ENCODE measurements at regions not wholly inside any gene's neighbourhood (a gene's known extent, or its start where the extent isn't known, plus 50 kb on each side); places are given as distances from the start of the nearest gene placed in this dataset.

- H3K4me1 ChIP-seq: no peaks in the 10 kb centered on the region
- H3K4me3 ChIP-seq: no peak overlapping the region
- intact Hi-C loops (cut with DNase I): no loop called here
- H3K27ac ChIP-seq: no peak overlapping the region
- no peak for ATAC-seq
- no peak for DNase-seq
- no peaks in the 10 kb centered on the region for H3K36me3 ChIP-seq
- TF ChIP-seq CTCF (IDR thresholded peaks at IDR 0.05): no peak
- H3K9me3 ChIP-seq: no peaks in the 10 kb centered on the region
- H3K27me3 ChIP-seq: no peaks in the 10 kb centered on the region
Observed at GRCh38 chr2:125925891-125926546, 729.9 kb upstream of the GYPC start.

DNA sequence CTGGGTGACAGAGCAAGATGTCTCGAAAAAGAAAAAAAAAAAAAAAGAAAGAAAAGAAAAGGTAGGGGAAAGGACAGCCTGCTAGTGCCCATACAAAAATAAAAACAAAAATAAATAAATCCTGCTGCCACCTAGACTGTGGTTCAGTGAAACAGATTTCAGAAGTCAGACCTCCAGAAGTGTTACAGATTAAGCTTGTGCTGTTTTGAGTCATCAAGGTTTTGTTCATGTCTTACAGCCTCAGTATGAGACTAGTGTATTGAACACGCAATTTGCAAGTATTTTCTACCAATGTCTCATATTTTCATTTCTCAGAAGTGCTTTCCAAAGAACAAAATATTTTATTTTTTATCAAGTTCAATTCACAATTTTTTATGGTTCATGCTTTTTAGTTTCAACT is 720.4 kb upstream of the GYPC start:
- Histone ChIP-seq H3K36me3 (no peaks in the 10 kb centered on the region), H3K27me3 (no peaks in the 10 kb centered on the region), H3K27ac (no peak overlapping the region), H3K4me1 (no peaks in the 10 kb centered on the region), H3K9me3 (no peaks in the 10 kb centered on the region), H3K4me3 (no peak overlapping the region)
- TF ChIP-seq CTCF (IDR thresholded peaks at IDR 0.05): no peak
- intact Hi-C loops (cut with DNase I): no loop called here
- ATAC-seq (no peak), DNase-seq (no peak)

DNA sequence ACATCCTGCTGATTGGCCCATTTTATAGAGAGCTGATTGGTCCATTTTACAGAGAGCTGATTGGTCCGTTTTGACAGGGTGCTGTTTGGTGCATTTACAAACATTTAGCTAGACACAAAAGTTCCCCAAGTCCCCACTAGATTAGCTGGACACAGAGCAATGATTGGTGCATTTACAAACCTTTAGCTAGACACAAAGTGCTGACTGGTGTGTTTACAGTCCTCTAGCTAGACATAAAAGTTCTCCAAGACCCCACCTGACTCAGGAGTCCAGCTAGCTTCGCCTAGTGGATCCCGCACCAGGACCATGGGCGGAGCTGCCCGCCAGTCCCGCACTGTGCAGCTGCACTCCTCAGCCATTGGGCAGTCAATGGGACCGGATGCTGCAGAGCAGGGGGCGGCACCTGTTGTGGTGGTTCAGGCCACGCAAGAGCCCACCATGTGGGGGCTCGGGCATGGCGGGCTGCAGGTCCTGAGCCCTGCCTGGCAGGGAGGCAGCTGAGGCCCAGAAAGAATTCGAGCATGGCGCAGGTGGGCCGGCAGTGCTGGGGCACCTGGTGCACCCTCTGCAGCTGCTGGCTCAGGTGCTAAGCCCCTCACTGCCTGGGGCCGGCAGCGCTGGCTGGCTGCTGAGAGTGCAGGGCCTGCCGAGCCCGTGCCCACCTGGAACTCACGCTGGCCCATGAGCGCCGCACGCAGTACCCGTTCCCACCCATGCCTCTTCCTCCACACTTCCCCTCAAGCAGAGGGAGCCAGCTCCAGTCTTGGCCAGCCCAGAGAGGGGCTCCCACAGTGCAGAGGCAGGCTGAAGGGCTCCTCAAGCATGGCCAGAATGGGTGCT is 713.2 kb upstream of the GYPC start:
- ATAC-seq: peak; percentile 41
- intact Hi-C loops (cut with DNase I): no loop called here
- no peaks in the 10 kb centered on the region for H3K9me3 ChIP-seq
- H3K27ac ChIP-seq: no peak overlapping the region
- H3K4me1 ChIP-seq: no peaks in the 10 kb centered on the region
- no peak for TF ChIP-seq CTCF (IDR thresholded peaks at IDR 0.05)
- no peak for DNase-seq
- H3K4me3 ChIP-seq: no peak overlapping the region
- H3K36me3 ChIP-seq: no peaks in the 10 kb centered on the region
- H3K27me3 ChIP-seq: no peaks in the 10 kb centered on the region

GRCh38 chr2:125959047-125959446 is 696.9 kb upstream of the GYPC start:
- Histone ChIP-seq H3K36me3 (no peaks in the 10 kb centered on the region), H3K4me1 (no peaks in the 10 kb centered on the region), H3K4me3 (no peak overlapping the region), H3K27me3 (no peaks in the 10 kb centered on the region), H3K9me3 (no peaks in the 10 kb centered on the region), H3K27ac (no peak overlapping the region)
- no peak for ATAC-seq
- no peak for DNase-seq
- no peak for TF ChIP-seq CTCF (IDR thresholded peaks at IDR 0.05)
- intact Hi-C loops (cut with DNase I): no loop called here

DNA sequence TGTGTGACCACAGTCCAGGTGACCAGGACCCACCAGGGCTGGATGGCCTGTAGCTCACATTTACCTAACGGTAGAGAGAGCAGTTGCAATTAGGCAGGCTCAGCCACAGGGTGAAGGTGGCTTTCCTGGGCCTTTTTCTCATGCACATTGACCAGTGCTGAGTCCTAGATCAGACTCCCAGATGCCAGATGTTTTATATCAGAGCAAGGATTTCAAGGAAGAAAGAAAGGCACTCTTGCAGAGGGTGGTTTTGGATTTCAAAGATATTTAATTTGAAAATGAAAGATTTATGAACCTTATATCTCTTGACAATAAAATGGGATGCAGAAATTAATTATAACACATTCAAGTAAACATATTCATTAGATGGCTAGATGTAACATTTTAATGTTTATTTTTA is 694.2 kb upstream of the GYPC start:
- H3K36me3 ChIP-seq: no peaks in the 10 kb centered on the region
- no peak for ATAC-seq
- no peaks in the 10 kb centered on the region for H3K9me3 ChIP-seq
- no peaks in the 10 kb centered on the region for H3K27me3 ChIP-seq
- no peak overlapping the region for H3K27ac ChIP-seq
- no peak for DNase-seq
- no peak for TF ChIP-seq CTCF (IDR thresholded peaks at IDR 0.05)
- intact Hi-C loops (cut with DNase I): no loop called here
- no peaks in the 10 kb centered on the region for H3K4me1 ChIP-seq
- no peak overlapping the region for H3K4me3 ChIP-seq

All from upper lobe of right lung (tissue), 1 donor.